NCI-H345 treated with DMSO at 0.1 percent for 48 hours (cell line): ENCODE measurements at regions not wholly inside any gene's neighbourhood (a gene's known extent, or its start where the extent isn't known, plus 50 kb on each side); places are given as distances from the start of the nearest gene placed in this dataset.
"Not testable (repeated sequence)": the region's sequence is repeated elsewhere in the genome, so short reads cannot be mapped to it uniquely, and the experiment has no call there.

Experiments
- DNase-seq: peaks from one replicate; lab custom pipeline; 2025; ENCODE audit not compliant: unreplicated experiment; lab: John Stamatoyannopoulos, UW

- peak; percentile 100 for DNase-seq
These were observed 337.6 kb downstream of the FGF10 start for GRCh38 chr5:44051591-44051990.

DNA sequence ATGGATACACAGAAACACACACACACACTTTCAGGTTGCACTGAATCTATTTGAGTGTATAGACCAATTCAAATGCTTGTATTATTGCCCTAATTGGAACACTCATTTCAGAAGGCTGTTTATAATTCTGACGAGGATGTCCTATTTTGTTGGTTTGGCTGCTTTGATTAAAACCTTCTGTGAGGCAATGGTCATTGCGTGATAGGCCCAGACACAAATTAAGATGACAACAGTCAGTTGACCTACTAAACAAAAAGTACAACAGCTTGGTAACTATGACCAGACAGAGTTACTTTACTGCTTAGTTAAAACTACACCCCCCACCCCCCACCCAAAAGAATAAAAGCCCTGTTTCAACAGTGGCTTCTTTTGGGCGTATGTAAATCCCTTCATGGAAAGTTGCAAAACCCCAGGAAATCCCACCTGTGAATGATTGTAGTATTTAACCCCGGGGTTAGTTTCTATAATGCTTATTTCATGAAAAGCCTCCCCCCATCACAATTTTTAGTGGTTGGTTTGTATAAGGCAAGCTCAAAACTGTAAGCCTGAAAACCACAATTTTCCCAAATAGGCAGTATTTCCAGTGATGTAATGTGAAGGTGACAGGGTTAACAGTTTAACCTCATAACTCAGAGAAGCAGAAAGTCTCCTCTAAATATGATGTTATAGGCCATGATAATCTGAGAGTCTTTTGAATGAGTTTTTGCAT, 340.8 kb downstream of the FGF10 start:
- DNase-seq, result no peak

DNA sequence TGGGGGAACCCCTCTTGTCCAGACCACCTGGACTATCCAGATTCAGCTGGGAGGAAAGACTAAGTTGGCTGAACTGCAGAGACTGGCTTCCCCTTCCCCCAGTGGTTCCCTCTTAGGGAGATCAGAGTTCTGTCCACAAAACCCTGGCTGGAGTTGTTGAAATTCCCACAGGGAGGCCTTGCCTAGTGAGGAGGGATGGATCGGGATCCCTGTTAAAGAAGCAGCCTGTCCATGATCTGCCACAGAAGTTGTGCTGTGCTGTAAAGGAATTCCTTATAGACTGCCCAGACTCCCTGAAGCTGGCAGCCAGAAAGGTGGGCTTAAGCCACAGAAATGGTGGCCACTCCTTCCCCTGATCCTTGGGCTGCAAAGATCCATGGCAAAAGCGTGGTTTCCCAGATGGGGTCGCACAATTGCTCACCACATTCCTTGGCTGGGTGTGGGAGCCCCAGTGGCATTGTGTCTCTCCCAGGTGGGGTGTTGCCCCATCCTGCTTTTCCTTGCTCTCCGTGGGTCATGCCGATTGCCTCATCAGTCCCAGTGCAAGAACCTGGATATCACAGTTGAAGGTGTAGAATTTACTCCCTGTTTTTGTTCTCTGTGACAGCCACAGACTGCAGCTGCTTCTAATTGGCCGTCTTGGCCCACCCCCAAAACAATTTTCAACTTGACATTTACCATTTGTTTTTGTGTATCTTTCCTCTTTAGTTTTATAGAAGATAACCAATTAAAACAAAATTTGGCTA, 342.4 kb downstream of the FGF10 start:
- DNase-seq, result no peak

DNA sequence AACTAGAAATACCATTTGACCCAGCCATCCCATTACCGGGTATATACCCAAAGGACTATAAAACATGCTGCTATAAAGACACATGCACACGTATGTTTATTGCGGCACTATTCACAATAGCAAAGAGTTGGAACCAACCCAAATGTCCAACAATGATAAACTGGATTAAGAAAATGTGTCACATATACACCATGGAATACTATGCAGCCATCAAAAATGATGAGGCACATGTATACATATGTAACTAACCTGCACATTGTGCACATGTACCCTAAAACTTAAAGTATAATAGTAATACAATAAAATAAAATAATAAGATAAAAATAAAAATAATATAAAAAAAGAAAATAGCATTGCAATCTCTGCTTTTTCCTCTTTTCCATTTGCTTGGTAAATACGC, 344.7 kb downstream of the FGF10 start:
- not testable (repeated sequence) for DNase-seq

- no peak for DNase-seq
These were observed 361.0 kb downstream of the FGF10 start for GRCh38 chr5:44028226-44028625.

DNA sequence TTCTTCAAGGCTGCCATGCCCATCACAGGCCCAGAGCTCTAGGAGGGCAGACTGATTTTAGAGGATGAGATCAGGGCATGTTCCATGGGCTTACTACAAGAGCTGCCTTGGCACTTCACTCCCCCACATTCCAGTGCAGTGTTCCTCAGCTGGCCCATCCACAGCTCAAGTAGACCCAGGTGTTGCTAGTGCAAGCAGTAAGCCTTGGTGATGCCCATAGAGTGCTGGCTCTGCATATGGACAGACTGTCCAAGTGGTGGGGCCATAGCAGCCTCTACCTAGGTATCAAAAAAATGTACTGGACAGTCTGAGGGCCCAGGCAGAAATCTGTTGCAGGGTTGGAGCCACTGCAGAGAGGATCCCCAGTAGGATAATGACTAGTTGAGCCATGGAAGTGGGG, 366.6 kb downstream of the FGF10 start:
- DNase-seq, result no peak

GRCh38 chr5:44011518-44011917, 377.7 kb downstream of the FGF10 start:
- no peak for DNase-seq

DNA sequence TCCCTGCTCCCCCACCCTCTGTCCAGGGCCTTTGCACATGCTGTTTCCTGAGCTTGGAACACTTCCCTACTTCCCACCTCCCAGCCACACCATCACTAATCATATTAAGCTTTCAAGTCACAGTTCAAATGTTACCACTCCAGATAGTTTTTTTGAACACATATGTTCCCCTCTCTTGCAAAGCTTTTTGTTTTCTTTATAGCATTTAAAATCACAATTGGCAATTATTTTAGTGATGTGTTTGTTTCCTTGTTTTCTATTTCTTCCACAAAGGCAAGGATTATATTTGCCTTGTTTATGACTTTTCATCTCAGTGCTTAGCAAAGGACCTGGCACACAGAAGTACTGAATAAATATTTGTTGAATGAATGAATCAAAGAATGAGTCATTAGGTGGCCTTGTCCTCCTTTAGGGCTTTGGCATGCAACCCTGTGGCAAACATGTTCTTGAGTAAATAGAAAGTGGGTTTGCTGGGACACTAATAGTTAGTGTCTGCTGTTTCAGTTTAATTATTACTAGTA, 386.8 kb downstream of the FGF10 start:
- no peak for DNase-seq

DNA sequence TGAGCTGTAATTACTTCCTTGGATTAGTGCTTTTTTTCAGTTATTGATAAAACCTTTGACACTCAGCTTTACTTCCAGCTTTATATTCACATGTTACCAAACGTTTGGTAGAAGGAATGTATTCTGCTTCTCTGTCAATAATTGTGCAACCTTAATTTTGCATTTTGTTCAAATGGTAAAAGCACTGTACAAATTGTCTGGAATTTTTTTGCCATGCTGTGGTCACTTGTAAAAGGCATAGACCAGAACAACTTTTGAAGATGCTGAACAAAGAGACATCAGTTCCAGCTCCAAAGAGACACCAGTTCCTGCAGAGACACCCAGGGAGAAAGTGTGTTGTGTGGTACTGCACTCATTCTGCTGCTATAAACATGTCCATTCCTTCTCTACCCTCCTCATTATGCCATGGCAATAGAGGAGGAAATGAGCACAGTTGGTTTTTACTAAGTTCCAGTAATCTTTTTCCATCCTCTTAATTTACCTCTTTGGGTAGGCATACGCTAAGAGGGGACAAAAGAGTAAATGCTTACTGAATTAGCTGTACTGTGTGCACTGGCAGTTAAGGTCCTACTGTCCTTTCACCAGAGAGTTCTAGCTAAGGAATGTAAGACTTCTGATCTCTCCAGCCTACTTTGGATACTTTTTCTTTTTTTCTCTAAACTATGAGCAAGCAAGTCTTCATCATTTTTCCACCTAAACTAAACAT, 387.4 kb downstream of the FGF10 start:
- DNase-seq, result no peak

DNA sequence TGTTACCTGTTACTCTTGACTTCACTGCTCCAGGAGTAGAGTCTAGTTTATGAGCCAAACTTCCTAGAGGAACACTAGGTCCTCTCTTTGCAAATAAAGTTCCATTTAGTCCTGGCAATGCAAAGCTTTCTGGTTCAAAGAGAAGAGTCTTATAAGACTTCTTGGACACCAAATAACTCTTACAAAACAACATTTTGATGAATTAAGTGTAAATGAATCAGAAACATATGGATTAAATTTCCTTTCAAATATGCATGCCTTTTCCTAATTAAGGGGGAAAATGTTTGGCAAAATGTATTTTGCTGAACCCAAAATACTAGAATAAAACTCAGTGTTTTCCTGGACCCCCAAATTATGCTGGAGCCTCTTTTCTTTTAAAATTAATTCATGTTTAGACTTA, 388.0 kb downstream of the FGF10 start:
- DNase-seq, result no peak

DNA sequence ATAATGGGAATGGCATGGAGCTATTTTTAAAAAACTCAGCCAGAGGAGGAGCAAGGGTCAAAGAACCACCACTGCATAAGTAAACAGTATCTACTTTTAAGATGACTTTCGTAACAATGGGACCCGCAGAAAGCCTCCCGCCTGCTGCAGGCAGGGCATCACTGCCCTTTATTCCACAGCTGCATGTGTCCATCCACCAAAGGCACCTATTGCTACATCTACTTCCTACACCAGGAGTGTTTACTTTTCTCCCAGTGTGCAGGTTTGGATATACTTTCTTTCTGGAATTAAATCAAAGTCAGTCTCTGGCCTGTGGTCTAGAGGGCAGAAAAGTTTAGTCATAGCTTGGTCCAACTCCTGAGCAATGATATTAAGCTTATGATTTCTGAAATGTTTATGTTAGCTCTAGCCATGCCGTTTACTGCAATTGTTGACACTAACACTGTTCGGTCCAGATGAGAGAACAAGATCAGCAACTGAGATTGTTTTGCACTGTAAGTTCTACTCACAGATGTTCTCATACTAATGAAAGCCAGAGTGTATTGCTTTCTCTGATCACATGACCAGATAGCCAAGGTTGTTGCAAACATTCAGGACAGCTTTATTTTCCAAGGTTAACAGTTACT, 391.5 kb downstream of the FGF10 start:
- no peak for DNase-seq

- DNase-seq, result no peak
These were observed 393.0 kb downstream of the FGF10 start for GRCh38 chr5:43996221-43996620.

DNA sequence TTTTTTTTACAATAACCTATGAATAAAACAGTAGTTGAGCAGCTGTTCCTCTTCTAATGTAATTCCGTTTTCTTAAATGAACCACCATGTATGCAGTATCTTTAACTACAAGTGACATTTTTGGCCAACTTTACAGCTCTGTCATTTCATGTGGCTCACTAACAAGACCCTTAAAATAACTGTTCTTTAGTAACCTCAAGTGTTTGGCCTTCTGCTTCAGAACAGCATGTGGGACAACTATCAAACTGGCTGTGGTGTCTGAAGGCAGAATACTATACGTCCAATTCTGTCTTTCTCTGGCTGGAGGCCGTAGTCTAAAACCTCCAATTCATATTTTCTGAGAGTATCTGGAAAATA, 391.4 kb downstream of the NNT start:
- DNase-seq, result no peak

DNA sequence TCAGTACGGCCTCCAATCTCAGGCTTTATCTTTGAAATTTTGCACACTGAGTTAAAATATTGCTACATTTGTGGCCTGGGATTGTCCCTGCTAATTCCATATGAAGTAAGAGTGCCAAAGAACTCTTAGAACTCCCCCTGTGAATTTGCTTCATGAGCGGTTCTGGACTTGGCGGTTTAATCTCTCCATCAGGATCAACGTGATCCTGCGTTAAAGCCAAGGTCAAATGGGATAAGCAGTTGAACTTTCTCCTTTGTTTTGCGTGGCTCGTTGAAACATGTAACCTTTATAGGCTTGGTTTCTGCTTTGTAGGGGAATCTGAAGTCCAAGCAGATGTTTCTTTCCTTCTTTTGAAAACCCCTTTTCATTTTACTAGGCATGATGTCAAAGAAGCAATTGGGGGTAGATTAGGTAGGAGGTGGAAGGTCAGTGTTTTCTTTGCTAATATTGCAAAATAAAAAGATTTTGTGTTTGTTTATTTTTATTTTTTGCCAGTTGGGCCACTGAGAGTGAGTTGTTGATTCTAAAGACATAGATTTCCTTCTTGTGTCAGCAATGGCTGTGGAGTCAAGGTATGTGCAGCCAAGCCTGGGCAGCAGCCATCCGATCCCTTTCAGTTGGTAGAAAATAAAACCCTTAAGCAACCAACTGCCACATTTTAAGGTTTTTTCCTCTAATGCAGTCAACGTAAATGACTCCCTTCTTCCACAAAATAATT, 390.8 kb downstream of the NNT start:
- no peak for DNase-seq

DNA sequence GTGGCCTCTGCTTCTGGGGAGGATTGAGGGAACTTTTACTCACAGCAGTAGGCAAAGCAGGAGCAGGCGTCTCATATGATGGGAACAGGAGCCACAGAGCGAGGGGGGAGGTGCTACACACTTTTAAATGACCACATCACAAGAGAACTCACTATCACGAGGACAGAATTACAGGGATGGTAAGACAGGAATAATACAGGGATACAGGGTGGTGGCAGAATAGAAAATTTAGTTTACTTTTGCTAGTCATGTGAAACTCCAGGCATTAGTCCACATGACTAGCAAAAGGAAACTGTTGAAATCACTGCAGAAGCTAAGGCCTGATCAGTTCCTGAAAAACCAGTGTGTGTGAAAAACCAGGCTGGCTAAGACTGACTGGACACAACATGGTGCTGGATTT, 382.4 kb downstream of the NNT start:
- DNase-seq, result no peak

GRCh38 chr5:43981556-43981955, 378.6 kb downstream of the NNT start:
- no peak for DNase-seq

DNA sequence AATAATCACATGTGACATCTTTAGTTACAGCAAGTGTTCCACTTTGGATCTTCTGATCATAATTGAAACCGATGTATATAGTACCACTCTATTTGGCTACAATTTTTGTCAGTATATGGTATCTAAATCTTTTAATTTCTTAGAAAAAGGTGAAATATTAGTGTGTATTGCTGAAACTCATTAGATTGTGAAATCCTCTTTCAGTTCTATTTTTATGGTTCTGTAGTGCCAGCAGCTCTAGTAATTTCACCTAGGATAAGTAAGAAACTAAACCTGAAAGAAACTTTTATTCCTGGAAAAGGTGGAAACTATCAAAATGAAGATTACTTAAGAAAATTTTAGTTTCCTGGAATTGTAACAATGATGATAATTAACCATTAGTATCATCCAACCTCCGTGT, 370.9 kb downstream of the NNT start:
- no peak for DNase-seq

DNA sequence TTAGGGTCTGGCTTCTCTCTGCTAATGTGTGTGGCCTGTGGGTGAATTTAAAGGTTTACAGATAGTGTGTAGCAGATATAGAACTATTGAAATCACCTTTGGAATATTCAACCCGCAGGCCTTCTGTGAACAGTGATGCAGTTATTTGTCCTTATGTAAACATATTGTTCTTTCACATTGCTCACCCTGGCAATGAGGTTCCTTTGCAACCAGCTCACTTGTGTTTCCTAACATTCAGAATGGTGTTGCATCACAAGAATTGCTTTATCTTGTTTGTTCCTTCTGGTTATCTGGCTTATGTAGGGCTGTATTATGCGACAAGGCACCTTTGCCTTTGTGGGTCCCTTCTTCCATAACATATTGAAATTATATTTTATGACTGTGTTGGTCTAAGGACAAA, 370.3 kb downstream of the NNT start:
- DNase-seq, result no peak

GRCh38 chr5:43967165-43967564, 364.2 kb downstream of the NNT start:
- DNase-seq, result no peak

- DNase-seq, result no peak
These were observed 356.2 kb downstream of the NNT start for GRCh38 chr5:43959144-43959543.

DNA sequence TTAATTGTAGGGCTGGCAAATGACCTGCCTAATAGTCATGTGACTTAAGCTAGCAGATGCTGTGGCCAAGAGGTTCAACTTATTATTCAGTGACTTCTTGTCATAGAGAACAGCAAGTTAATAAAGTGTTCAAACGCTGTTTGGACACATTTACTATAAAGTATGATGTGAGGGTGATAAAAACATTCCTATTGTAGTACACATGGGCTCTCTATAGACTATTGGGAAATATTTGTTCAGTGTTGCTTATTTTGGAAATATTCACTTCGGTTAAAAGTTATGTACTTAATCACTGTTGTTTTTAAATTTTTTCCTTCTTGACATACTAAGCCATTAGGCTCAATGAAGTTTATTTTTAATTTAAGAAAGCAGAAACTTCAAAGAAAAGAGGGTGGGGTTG, 345.0 kb downstream of the NNT start:
- no peak for DNase-seq
